ENCODE measurements at regions not wholly inside any gene's neighbourhood (a gene's known extent, or its start where the extent isn't known, plus 50 kb on each side); places are given as distances from the start of the nearest gene placed in this dataset.
A peak's percentile ranks its signal among the peaks of the same experiment; 100 is the strongest.

- TF ChIP-seq POLR2A (IDR thresholded peaks at IDR 0.05; ENCODE audit: low read length) (no peak), GATA1 (IDR thresholded peaks at IDR 0.05; ENCODE audit: low read depth, low read length) (no peak)
- no peak for DNase-seq
These were observed 954.0 kb upstream of the TENM3 start for GRCh38 chr4:181289198-181289597.

GRCh38 chr4:181291615-181292014, 951.6 kb upstream of the TENM3 start:
- no peak for DNase-seq
- no peak for TF ChIP-seq POLR2A (IDR thresholded peaks at IDR 0.05; ENCODE audit: low read length)
- no peak for TF ChIP-seq GATA1 (IDR thresholded peaks at IDR 0.05; ENCODE audit: low read depth, low read length)

GRCh38 chr4:181293014-181293413, 950.2 kb upstream of the TENM3 start:
- TF ChIP-seq POLR2A (IDR thresholded peaks at IDR 0.05; ENCODE audit: low read length) (no peak), GATA1 (IDR thresholded peaks at IDR 0.05; ENCODE audit: low read depth, low read length) (no peak)
- DNase-seq: no peak

- no peak for TF ChIP-seq POLR2A (IDR thresholded peaks at IDR 0.05; ENCODE audit: low read length)
- no peak for TF ChIP-seq GATA1 (IDR thresholded peaks at IDR 0.05; ENCODE audit: low read depth, low read length)
- DNase-seq: no peak
These were observed 949.7 kb upstream of the TENM3 start for GRCh38 chr4:181293541-181293940.

- no peak for TF ChIP-seq GATA1 (IDR thresholded peaks at IDR 0.05; ENCODE audit: low read depth, low read length)
- DNase-seq: no peak
These were observed 948.8 kb upstream of the TENM3 start for GRCh38 chr4:181294421-181294820.

GRCh38 chr4:181301735-181302710, 941.2 kb upstream of the TENM3 start:
- peak; percentile 39 to 65 for DNase-seq
- TF ChIP-seq POLR2A (IDR thresholded peaks at IDR 0.05; ENCODE audit: low read length) (no peak), GATA1 (IDR thresholded peaks at IDR 0.05; ENCODE audit: low read depth, low read length) (no peak)

GRCh38 chr4:181307824-181308223, 935.4 kb upstream of the TENM3 start:
- no peak for DNase-seq
- TF ChIP-seq POLR2A (IDR thresholded peaks at IDR 0.05; ENCODE audit: low read length) (no peak), GATA1 (IDR thresholded peaks at IDR 0.05; ENCODE audit: low read depth, low read length) (no peak)

GRCh38 chr4:181308476-181309312, 934.5 kb upstream of the TENM3 start:
- TF ChIP-seq GATA1 (IDR thresholded peaks at IDR 0.05; ENCODE audit: low read depth, low read length) (no peak), POLR2A (IDR thresholded peaks at IDR 0.05; ENCODE audit: low read length) (no peak)

GRCh38 chr4:181312066-181312465, 931.1 kb upstream of the TENM3 start:
- no peak for TF ChIP-seq POLR2A (IDR thresholded peaks at IDR 0.05; ENCODE audit: low read length)
- no peak for TF ChIP-seq GATA1 (IDR thresholded peaks at IDR 0.05; ENCODE audit: low read depth, low read length)
- no peak for DNase-seq

More at GRCh38 chr4:181308476-181309312, 934.5 kb upstream of the TENM3 start:
- no peak for DNase-seq

- no peak for DNase-seq
- TF ChIP-seq POLR2A (IDR thresholded peaks at IDR 0.05; ENCODE audit: low read length): no peak
- no peak for TF ChIP-seq GATA1 (IDR thresholded peaks at IDR 0.05; ENCODE audit: low read depth, low read length)
These were observed 923.6 kb upstream of the TENM3 start for GRCh38 chr4:181319629-181320028.

- TF ChIP-seq GATA1 (IDR thresholded peaks at IDR 0.05; ENCODE audit: low read depth, low read length): no peak
- no peak for TF ChIP-seq POLR2A (IDR thresholded peaks at IDR 0.05; ENCODE audit: low read length)
- DNase-seq: no peak
These were observed 920.1 kb upstream of the TENM3 start for GRCh38 chr4:181323061-181323460.

- no peak for TF ChIP-seq GATA1 (IDR thresholded peaks at IDR 0.05; ENCODE audit: low read depth, low read length)
- TF ChIP-seq POLR2A (IDR thresholded peaks at IDR 0.05; ENCODE audit: low read length): no peak
These were observed 912.5 kb upstream of the TENM3 start for GRCh38 chr4:181330654-181331201.

GRCh38 chr4:181331214-181331613, 912.0 kb upstream of the TENM3 start:
- TF ChIP-seq GATA1 (IDR thresholded peaks at IDR 0.05; ENCODE audit: low read depth, low read length) (no peak), POLR2A (IDR thresholded peaks at IDR 0.05; ENCODE audit: low read length) (no peak)

More at GRCh38 chr4:181330654-181331201, 912.5 kb upstream of the TENM3 start:
- DNase-seq: no peak

GRCh38 chr4:181345931-181346330, 897.3 kb upstream of the TENM3 start:
- DNase-seq: no peak
- no peak for TF ChIP-seq POLR2A (IDR thresholded peaks at IDR 0.05; ENCODE audit: low read length)

More at GRCh38 chr4:181331214-181331613, 912.0 kb upstream of the TENM3 start:
- no peak for DNase-seq

Data from erythroblast (primary cell).